ENCODE measurements at regions not wholly inside any gene's neighbourhood (a gene's known extent, or its start where the extent isn't known, plus 50 kb on each side); places are given as distances from the start of the nearest gene placed in this dataset.

- no peak for DNase-seq (ENCODE audit: low read depth in 3 of 3)
Observed at GRCh38 chr17:77723909-77724875, 234.3 kb upstream of the TNRC6C start.

GRCh38 chr17:77724876-77725615 lies 233.5 kb upstream of the TNRC6C start:
- no peak for DNase-seq (ENCODE audit: low read depth in 3 of 3)

GRCh38 chr17:77725846-77726245 lies 232.7 kb upstream of the TNRC6C start:
- DNase-seq (ENCODE audit: low read depth in 3 of 3) = no peak

GRCh38 chr17:77726549-77727006 lies 231.9 kb upstream of the TNRC6C start:
- DNase-seq (ENCODE audit: low read depth in 3 of 3) = no peak

- no peak for DNase-seq (ENCODE audit: low read depth in 3 of 3)
Observed at GRCh38 chr17:77727037-77727615, 231.4 kb upstream of the TNRC6C start.

- no peak for DNase-seq (ENCODE audit: low read depth in 3 of 3)
Observed at GRCh38 chr17:77728474-77728795, 230.1 kb upstream of the TNRC6C start.

GRCh38 chr17:77728871-77729270 lies 229.6 kb upstream of the TNRC6C start:
- no peak for DNase-seq (ENCODE audit: low read depth in 3 of 3)

- DNase-seq (ENCODE audit: low read depth in 3 of 3) = no peak
Observed at GRCh38 chr17:77729587-77729986, 228.9 kb upstream of the TNRC6C start.

GRCh38 chr17:77730376-77730775 lies 228.1 kb upstream of the TNRC6C start:
- DNase-seq (ENCODE audit: low read depth in 3 of 3) = no peak

GRCh38 chr17:77733576-77734296 lies 224.8 kb upstream of the TNRC6C start:
- DNase-seq (ENCODE audit: low read depth in 3 of 3) = no peak

GRCh38 chr17:77734371-77735080 lies 224.0 kb upstream of the TNRC6C start:
- DNase-seq (ENCODE audit: low read depth in 3 of 3) = no peak

- DNase-seq (ENCODE audit: low read depth in 3 of 3) = no peak
Observed at GRCh38 chr17:77735081-77735565, 223.4 kb upstream of the TNRC6C start.

GRCh38 chr17:77735566-77736198 lies 222.8 kb upstream of the TNRC6C start:
- DNase-seq (ENCODE audit: low read depth in 3 of 3) = no peak

GRCh38 chr17:77736199-77736585 lies 222.3 kb upstream of the TNRC6C start:
- DNase-seq (ENCODE audit: low read depth in 3 of 3) = no peak

- no peak for DNase-seq (ENCODE audit: low read depth in 3 of 3)
Observed at GRCh38 chr17:77736721-77737120, 221.8 kb upstream of the TNRC6C start.

- DNase-seq (ENCODE audit: low read depth in 3 of 3) = no peak
Observed at GRCh38 chr17:77737442-77738265, 220.8 kb upstream of the TNRC6C start.

- no peak for DNase-seq (ENCODE audit: low read depth in 3 of 3)
Observed at GRCh38 chr17:77738751-77739531, 219.6 kb upstream of the TNRC6C start.

GRCh38 chr17:77740481-77740880 lies 218.0 kb upstream of the TNRC6C start:
- DNase-seq (ENCODE audit: low read depth in 3 of 3) = no peak

GRCh38 chr17:77741109-77741508 lies 217.4 kb upstream of the TNRC6C start:
- peak in 1 of 3 experiments; percentile 1 for DNase-seq (ENCODE audit: low read depth in 3 of 3)
